ENCODE measurements at regions not wholly inside any gene's neighbourhood (a gene's known extent, or its start where the extent isn't known, plus 50 kb on each side); places are given as distances from the start of the nearest gene placed in this dataset.

DNA sequence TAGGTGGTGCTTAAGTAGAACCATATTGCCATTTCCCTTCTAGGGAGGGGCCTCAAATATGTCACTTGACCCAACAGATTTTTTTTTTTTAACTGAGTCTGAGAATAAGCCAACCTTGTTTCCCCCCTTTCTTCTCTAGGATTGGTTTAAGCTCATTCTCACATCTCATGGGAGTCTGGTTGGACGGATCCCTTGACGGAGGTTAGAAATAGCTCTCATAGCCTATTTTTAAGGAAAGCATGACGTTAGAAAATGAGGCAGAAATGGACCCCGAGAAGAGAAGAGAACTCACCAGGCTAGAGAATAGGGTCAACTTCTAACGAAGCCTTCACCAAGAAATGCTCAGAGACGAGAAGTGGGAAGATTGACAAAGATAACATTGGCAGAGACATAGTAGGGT is 95.1 kb upstream of the ZFHX3 start:
- TF ChIP-seq RAD21 (IDR thresholded peaks at IDR 0.05; ENCODE audit: low read length) (no peak), CTCF (IDR thresholded peaks at IDR 0.05) (no peak)

All from SK-N-SH (cell line).